ENCODE measurements at regions not wholly inside any gene's neighbourhood (a gene's known extent, or its start where the extent isn't known, plus 50 kb on each side); places are given as distances from the start of the nearest gene placed in this dataset.

DNA sequence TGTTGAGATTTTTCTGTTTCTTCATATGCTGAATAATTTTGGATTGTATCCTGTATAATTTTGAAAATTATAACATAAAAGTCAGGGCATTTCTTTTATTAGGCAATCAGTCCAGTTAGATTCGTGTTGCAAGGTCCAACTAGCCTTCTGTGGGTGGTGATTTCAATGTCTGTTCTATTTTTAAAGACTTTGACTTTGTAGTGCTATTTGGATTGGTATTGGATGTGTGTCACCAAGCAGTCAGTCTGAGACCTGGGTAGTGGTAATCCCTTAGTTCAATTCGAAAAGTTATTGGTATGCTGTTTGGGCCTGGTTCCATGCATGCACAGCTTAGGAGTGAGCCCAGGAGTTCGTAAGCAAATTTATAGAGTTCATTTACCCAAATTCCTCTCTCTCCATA lies 82.2 kb downstream of the EPDR1 start:
- no peak for DNase-seq

DNA sequence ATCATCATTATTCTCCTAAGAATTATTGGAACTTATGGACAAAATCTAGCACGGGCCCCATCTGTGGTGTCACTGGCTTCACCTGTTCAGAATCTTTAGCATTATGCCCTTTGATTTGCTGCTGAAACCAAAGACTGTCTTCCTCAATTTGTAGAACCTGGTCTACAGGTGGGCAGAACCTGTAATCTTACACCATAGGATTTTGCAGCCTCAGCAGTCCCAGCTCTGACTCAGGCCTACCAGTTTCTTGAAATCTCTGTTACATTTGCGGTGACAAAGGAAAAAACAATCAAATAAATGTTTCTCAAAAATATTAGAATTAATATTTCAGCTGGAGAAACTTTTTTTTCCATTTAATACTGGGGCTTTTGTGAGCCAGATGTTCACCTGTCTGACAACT lies 86.1 kb downstream of the EPDR1 start:
- no peak for DNase-seq

DNA sequence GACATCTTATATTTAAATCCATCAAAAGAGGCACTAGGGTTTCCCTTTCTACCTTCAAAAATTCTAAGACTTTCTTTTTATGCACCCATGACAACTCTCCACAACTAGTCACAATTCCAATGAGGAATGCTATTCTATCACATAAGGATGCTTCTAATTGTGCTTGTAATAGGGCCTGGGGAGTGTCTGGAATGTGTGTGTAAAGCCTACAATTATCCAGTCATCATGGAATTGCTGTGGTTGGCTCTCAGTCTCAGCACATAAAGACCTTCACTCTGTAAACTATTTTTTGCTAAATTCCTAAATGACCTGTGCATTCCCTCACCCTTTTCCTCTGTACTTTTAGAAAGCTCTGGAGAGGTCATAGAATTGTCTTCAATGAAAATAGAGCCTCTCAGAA lies 86.7 kb downstream of the EPDR1 start:
- no peak for DNase-seq

- no peak for DNase-seq
Observed at GRCh38 chr7:38013246-38013645, 92.8 kb downstream of the EPDR1 start.

DNA sequence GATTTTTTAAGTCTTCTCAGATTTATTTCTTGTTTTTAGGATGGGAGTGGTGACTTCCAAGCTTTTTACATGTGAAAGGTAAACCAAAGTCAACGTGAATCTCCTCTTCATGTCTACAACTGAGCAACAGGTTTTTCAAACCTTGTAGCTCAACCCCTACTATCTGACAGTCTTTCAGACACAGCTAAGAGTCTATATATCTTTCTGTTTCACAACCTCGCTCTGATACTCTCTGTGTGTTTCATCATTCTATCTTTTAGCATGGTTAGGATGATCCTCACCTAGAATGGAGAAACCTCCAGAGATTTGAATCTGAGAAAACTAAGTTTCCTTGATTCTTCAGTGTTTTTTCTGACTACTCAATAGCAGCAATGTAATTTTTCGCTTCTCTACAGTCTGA lies 96.1 kb downstream of the EPDR1 start:
- no peak for DNase-seq

DNA sequence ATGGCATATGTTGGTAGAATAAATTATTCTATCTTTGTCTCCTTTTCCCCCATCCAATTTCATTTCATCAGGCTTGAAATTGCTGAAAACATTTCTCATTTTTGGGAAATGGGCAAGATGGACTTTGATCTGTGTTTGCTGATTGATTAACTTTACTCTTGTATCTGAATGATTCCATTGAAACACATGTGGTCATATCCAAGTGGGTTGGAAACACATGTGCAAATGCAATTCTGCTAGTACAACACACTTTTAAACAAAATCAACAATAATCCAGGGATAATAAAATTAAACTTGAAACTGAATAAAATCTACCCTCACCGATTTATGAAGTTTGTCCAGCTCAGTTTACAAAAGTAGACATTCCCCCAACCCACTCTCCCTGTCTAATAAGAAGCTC lies 96.9 kb downstream of the EPDR1 start:
- DNase-seq, result no peak

- DNase-seq, result no peak
Observed at GRCh38 chr7:38020121-38020785, 99.8 kb downstream of the EPDR1 start.

DNA sequence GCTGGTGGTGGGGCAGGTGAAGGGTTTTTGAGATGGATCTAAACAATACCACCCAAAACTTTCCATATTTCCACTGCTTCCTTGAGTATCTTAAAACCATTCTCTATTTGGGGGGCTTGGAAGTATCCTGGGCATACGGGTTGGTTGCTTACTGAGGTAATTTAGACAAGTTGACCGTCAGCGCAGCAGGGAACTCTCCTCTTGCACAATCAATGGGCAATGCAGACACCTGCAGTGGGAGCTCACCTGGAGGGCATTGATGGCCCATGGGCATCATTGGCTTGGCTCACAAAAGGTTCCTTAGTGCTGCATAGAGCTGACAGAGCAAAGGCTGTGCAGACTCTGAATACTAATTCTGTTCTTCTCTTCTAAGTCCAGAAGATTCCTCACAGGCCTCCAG lies 101.5 kb downstream of the EPDR1 start:
- no peak for DNase-seq

- DNase-seq, result no peak
Observed at GRCh38 chr7:38025815-38026214, 105.4 kb downstream of the EPDR1 start.

GRCh38 chr7:38027884-38028455 lies 107.5 kb downstream of the EPDR1 start:
- DNase-seq, result no peak

DNA sequence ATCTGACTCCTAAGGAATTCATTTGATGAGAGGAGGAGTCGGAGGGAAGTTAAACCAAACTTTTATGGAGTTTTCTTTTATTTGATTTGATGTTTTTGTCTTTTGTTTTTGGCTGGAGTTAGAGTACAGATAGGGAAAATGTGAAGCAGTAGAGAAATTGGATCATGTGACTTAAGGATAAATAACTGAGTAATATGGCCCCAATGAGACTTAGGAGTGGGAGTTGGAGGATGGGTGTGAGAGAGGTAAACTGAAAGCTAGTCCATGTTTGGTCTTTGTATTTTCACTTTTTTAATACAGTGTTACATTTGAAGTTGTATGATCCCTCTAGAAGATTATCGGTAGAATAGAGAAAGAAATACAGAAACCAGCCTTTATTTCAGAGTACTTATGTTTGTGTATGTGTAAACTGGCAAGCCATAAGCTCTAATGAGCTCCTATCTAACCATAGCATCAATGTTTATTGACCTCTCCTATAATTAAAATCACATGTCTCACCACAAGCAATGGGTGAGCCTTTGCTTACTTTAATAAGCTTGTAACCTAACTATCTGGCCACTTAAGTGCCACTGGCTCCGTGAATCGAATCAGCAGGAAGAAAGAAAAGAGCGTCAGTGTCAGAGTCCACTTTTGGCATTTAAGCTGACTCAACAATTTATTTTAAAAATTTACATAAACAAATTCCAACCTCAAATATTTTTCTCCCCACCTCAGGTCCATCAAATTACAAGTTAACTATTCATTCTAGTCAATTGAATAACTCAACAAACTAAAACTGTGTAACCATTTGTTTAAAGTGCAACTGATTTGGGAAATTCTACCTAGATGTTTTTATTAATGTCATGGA lies 113.8 kb downstream of the EPDR1 start:
- DNase-seq, result no peak

DNA sequence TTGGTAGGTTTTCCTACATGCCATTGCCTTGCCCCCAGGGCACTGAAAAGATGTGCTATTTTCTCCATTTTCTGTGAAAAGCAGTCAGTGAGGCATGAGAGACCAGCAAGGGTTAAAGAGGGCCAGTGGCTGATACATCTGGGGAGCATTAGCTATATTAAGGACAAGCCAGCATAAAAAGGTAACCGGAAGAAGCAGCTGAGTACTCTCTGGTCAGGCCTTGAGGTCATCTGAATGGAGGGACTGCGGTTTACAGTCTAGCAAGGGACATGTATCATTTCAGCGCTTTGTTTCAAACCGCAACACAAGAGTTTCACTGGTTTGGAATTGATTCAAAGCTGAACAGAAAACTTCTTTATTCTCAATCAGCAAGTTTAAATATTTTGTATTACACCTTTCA lies 120.4 kb downstream of the EPDR1 start:
- DNase-seq, result no peak

DNA sequence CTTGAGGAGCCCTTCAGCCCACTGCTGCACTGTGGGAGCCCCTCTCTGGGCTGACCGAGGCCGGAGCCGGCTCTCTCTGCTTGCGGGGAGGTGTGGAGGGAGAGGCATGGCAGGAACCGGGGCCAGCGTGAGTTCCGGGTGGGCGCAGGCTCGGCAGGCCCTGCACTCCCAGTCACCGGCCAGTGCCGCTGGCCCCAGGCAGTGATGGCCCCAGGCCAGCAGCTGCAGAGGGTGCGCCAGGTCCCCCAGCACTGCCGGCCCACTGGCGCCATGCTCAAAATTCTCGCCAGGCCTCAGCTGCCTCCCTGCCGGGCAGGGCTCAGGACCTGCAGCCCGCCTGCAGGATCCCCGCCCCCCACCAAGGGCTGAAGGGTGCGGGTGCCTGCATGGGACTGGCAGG lies 128.4 kb upstream of the STARD3NL start:
- no peak for DNase-seq

DNA sequence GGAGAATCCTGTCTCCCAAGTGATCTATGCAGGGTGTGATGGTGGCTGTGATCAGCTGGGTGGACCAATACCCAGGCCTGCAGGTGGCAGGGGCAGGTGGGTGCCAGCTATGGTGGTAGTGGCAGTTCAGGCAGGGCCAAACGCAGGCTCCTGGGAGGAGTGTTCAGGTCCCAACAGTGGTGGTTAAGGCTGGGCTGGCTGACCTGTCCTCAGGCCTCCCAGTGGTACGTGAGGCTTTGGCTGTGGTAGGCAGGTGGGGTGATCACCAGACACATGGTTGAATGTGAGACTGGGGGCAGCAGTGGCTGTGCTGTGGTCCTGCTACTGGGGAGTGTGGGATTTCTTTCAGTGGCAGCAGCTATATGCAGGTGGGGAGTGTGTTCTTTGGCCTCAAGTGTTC lies 126.7 kb upstream of the STARD3NL start:
- DNase-seq, result no peak

GRCh38 chr7:38051786-38052185 lies 126.3 kb upstream of the STARD3NL start:
- DNase-seq, result no peak

GRCh38 chr7:38052786-38053185 lies 125.3 kb upstream of the STARD3NL start:
- DNase-seq, result no peak

DNA sequence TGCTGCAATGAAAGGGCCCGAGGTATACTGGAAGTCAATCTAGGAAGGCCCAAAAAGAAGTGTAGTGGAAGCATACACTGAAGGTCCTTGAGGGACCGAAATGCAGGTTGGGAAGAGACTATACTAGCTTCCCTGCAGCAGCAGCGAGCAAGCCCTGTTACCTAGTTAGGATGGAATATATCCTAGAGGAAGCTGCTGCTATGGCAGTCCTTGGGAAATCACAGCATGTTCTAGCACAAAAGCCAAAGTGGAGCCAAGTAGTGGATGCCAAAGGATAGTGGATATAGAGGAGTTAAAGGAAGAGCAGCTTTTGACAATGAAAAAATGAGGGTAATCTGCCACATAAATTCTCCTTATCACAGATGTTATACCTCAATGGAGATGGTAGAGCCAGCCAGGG lies 123.8 kb upstream of the STARD3NL start:
- DNase-seq, result no peak

GRCh38 chr7:38057829-38058228 lies 120.2 kb upstream of the STARD3NL start:
- no peak for DNase-seq

DNA sequence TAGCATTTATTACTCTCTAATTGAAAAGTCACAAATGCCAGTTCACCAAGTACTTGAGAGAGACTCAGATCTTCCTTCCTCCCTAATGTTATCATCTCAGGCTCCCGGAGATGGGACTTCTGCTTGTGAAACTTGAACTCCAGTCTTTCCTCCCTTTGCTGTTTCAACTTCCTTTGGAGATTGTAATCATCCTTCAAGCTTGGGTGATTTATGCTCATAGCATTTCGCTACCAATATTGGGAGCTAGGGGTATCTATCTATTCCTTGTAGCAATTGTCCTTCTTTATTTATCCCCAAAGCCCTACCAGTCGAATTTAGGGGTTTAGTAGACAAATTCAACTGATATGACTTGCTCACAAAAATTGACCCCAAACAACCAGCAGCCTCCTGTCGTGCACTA lies 117.9 kb upstream of the STARD3NL start:
- DNase-seq, result no peak

DNA sequence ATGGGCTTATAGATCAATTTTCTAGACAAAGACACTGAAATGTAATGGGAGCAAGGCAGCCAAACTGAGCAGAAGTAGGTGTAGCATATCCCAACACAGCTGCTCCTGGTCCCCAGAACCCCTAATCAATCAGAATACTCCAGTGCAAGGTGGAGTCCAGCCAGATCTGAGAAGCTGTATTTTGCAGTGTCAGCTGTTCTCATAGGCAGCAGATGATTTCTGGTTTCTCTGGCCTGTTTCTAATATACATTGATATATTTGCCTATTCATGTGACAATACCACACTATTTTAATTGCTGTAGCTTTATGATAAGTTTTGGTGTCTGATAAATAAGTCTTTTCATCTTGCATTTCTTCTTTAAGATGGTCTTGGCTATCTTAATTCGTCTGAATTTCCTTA lies 117.4 kb upstream of the STARD3NL start:
- DNase-seq, result no peak

DNA sequence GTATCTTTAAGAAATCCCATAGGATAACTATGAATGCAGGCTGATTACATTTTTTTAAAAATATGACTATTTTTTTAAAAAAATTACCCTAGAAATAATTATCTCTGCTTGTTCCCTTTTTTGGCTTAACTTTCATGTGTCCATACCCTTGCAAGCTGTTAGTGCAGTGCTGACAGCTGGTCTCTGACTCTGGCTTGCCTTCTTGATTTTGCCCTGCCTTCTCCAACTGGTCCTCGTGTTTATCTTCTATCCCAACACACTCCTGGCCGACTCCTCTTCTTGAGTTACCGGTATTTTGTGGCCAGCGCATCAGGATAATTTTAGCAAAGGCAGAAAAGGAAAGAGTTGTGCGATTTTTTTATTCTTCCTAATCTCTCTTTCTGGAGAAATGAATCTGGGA lies 111.7 kb upstream of the STARD3NL start:
- no peak for DNase-seq

DNA sequence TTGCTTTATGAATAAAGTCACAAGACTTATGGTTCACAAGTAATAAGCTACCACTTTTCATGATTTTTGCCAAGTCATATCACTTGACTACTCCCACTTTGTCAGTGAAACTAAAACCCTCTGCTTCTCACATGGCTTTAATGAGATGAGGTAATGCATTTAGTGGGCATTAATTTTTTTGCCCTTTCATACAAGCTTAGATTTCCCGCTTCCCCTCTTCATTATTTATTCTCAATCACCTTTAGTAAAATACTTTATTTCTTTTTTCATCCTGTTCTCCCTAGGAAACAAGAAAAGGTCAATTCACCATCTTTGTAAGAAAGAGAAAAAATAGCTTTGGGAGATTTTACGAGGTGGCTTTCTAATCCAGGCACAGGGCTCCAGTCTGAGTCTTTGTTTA lies 109.6 kb upstream of the STARD3NL start:
- no peak for DNase-seq

- DNase-seq, result no peak
Observed at GRCh38 chr7:38069052-38069451, 109.0 kb upstream of the STARD3NL start.

DNA sequence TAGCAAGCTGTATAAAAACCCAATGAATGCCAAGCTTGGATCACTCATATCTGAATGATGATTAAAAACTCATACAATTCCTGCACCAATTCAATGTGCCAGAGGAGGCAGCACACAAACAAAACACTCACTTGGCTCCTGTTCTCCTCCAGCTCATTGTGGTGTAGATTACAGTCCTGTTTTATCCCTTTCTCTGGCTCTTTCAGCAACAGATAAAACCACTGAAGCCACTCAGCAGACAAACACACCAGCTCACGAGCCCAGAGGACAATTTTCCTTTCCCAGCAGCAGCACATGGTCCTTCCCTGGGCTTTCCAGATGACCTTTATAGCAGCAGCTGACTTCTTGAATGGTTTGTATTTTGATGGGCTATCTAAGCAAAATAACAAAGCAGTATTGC lies 107.3 kb upstream of the STARD3NL start:
- DNase-seq, result no peak
